ENCODE measurements at regions not wholly inside any gene's neighbourhood (a gene's known extent, or its start where the extent isn't known, plus 50 kb on each side); places are given as distances from the start of the nearest gene placed in this dataset.
"Not testable (repeated sequence)": the region's sequence is repeated elsewhere in the genome, so short reads cannot be mapped to it uniquely, and the experiment has no call there.

DNA sequence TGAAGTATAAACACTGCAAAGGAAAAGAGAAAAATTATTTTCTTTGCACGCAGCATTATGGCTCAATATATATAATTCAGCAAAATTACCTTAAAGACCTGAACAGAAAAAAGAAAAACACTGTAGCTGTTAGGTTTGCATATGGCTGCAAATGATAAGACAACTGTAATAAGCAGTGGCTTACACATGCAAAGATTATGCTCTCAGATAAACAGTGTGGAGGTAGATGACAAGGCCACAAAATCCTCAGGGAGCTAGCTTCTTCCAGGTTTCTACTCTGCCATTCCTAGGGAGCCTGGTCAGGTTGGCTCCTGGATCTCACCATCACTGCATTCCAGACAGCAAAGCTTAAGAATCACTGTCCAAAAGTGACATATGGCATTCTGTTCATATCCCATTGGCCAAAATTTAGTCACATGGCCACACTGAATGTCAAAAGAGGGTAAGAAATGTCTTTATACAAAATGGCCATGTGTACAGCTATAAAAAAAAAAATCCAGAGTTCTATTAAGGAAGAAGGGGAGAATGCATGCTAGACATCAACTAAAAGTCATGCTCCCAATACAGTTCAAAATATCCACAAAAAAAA, 195.2 kb upstream of the SLC7A11 start:
- TF ChIP-seq, protein P1, sequence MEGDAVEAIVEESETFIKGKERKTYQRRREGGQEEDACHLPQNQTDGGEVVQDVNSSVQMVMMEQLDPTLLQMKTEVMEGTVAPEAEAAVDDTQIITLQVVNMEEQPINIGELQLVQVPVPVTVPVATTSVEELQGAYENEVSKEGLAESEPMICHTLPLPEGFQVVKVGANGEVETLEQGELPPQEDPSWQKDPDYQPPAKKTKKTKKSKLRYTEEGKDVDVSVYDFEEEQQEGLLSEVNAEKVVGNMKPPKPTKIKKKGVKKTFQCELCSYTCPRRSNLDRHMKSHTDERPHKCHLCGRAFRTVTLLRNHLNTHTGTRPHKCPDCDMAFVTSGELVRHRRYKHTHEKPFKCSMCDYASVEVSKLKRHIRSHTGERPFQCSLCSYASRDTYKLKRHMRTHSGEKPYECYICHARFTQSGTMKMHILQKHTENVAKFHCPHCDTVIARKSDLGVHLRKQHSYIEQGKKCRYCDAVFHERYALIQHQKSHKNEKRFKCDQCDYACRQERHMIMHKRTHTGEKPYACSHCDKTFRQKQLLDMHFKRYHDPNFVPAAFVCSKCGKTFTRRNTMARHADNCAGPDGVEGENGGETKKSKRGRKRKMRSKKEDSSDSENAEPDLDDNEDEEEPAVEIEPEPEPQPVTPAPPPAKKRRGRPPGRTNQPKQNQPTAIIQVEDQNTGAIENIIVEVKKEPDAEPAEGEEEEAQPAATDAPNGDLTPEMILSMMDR (conservative IDR thresholded peaks at IDR 0.05): no peak
- H3K27ac Mint-ChIP-seq (ENCODE audit: unreplicated experiment): no peak overlapping the region
- peaks cover 22% of the 10 kb centered on the region for H3K9me3 Mint-ChIP-seq
- peaks cover 23% of the 10 kb centered on the region for H3K36me3 Mint-ChIP-seq (ENCODE audit: low read depth)
- H3K4me3 Mint-ChIP-seq: no peak overlapping the region
- no peak for DNase-seq (ENCODE audit: low read depth, low spot score)
- H3K27me3 Mint-ChIP-seq (ENCODE audit: low read depth): no peaks in the 10 kb centered on the region
- H3K4me1 Mint-ChIP-seq: no peaks in the 10 kb centered on the region

DNA sequence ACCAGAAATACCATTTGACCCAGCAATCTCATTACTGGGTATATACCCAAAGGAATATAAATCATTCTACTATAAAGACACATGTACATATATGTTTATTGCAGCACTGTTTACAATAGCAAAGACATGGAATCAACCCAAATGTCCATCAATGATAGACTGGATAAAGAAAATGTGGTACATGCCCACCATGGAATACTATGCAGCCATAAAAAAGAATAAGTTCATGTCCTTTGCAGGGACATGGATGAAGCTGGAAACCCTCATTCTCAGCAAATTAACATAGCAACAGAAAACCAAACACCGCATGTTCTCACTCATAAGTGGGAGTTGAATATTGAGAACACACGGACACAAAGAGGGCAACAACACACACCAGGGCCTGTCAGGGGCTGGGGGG, 193.6 kb upstream of the SLC7A11 start:
- H3K27me3 Mint-ChIP-seq (ENCODE audit: low read depth); H3K4me1 Mint-ChIP-seq; H3K27ac Mint-ChIP-seq (ENCODE audit: unreplicated experiment); H3K4me3 Mint-ChIP-seq; DNase-seq (ENCODE audit: low read depth, low spot score): not testable (repeated sequence)
- Mint-ChIP-seq H3K36me3 (ENCODE audit: low read depth) (peaks cover 21% of the 10 kb centered on the region), H3K9me3 (peaks cover 18% of the 10 kb centered on the region)

DNA sequence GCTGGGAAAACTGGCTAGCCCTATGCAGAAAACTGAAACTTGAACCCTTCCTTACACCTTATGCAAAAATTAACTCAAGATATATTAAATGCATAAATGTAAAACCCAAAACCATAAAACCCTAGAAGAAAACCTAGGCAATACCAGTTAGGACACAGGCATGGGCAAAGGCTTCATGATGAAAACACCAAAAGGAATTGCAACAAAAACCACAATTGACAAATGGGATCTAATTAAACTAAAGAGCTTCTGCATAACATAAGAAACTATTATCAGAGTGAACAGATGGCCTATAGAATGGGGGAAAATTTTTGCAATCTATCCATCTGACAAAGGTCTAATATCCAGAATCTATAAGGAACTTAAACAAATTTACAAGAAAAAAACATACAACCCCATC, 192.9 kb upstream of the SLC7A11 start:
- not testable (repeated sequence) for H3K4me3 Mint-ChIP-seq; H3K27ac Mint-ChIP-seq (ENCODE audit: unreplicated experiment); H3K27me3 Mint-ChIP-seq (ENCODE audit: low read depth); DNase-seq (ENCODE audit: low read depth, low spot score); H3K4me1 Mint-ChIP-seq
- Mint-ChIP-seq H3K36me3 (ENCODE audit: low read depth) (peaks cover 21% of the 10 kb centered on the region), H3K9me3 (peaks cover 18% of the 10 kb centered on the region)

DNA sequence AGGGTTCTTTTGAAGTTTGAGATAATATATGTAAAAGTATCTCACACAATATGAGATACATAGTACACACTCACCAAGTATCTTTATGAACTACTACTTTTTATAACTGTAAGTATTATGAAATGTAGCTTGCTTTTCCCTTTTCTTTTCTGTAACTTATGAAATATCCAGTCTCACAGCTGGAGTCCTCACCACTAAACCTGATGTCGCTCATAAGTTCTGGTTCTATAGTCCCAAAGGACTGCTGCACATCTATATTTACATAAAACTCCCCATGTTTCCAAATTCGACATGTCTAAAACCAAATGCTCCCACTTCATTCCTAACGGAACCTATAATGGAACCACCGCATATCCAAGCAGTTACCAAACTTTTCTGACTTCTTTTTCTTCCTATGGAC, 186.5 kb upstream of the SLC7A11 start:
- TF ChIP-seq, protein P1 (conservative IDR thresholded peaks at IDR 0.05): no peak
- no peaks in the 10 kb centered on the region for H3K4me1 Mint-ChIP-seq
- H3K9me3 Mint-ChIP-seq: peaks cover 15% of the 10 kb centered on the region
- peaks cover 9% of the 10 kb centered on the region for H3K36me3 Mint-ChIP-seq (ENCODE audit: low read depth)
- H3K27ac Mint-ChIP-seq (ENCODE audit: unreplicated experiment): no peak overlapping the region
- DNase-seq (ENCODE audit: low read depth, low spot score): no peak
- H3K27me3 Mint-ChIP-seq (ENCODE audit: low read depth): no peaks in the 10 kb centered on the region
- H3K4me3 Mint-ChIP-seq: no peak overlapping the region

DNA sequence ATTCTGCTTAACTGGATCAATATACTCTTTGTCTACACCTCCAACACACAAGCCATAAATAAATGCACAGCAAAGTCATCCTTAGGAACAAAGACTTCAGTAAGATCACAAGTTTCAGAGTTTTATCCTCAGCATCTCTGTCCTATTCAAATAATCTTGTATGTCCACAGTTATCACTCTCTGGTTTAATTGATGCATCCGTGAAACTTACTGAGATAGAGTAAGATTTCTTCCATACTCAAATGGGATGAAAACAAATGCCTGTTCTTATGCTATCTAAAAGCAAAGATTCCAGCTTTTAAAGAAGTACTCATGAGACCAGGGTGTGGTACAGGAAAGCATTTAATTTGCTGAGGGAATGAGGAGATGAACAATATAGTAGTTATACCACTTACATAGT, 184.6 kb upstream of the SLC7A11 start:
- Mint-ChIP-seq H3K9me3 (peaks cover 6% of the 10 kb centered on the region), H3K36me3 (ENCODE audit: low read depth) (no peaks in the 10 kb centered on the region), H3K27me3 (ENCODE audit: low read depth) (no peaks in the 10 kb centered on the region), H3K27ac (ENCODE audit: unreplicated experiment) (no peak overlapping the region), H3K4me3 (no peak overlapping the region), H3K4me1 (no peaks in the 10 kb centered on the region)
- no peak for DNase-seq (ENCODE audit: low read depth, low spot score)
- TF ChIP-seq, protein P1 (conservative IDR thresholded peaks at IDR 0.05): no peak

DNA sequence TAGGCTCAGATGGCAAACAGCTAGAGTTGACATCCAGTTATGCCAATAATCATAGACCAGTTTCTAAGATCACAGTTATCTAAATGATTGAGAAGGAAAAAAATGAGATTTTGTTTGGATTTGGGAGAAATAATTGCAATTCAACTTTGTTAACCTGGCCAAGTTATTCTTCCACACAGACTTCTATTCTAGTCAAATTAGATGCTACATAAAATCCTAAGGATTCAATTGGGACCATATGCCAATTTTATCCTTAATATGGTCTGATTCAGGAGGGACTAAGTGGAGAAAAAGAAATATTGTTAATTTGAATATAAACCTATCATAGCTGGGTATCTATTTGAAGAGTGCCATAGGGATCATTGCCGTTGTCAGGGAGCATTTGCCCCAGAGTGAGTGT, 178.3 kb upstream of the SLC7A11 start:
- Mint-ChIP-seq H3K4me3 (no peak overlapping the region), H3K36me3 (ENCODE audit: low read depth) (no peaks in the 10 kb centered on the region), H3K27me3 (ENCODE audit: low read depth) (no peaks in the 10 kb centered on the region), H3K27ac (ENCODE audit: unreplicated experiment) (no peak overlapping the region), H3K9me3 (peaks cover 2% of the 10 kb centered on the region), H3K4me1 (peaks cover 4% of the 10 kb centered on the region)
- DNase-seq (ENCODE audit: low read depth, low spot score): no peak
- TF ChIP-seq, protein P1 (conservative IDR thresholded peaks at IDR 0.05): no peak

Data from neural crest cell (in vitro differentiated cells).